SKM-1 treated with dmso at 0.1 percent for 144 hours (cell line): ENCODE measurements at regions not wholly inside any gene's neighbourhood (a gene's known extent, or its start where the extent isn't known, plus 50 kb on each side); places are given as distances from the start of the nearest gene placed in this dataset.
"Not testable (repeated sequence)": the region's sequence is repeated elsewhere in the genome, so short reads cannot be mapped to it uniquely, and the experiment has no call there.

Experiments
- DNase-seq: peaks from one replicate; lab custom pipeline; 2025; ENCODE audit not compliant: unreplicated experiment; lab: John Stamatoyannopoulos, UW

DNA sequence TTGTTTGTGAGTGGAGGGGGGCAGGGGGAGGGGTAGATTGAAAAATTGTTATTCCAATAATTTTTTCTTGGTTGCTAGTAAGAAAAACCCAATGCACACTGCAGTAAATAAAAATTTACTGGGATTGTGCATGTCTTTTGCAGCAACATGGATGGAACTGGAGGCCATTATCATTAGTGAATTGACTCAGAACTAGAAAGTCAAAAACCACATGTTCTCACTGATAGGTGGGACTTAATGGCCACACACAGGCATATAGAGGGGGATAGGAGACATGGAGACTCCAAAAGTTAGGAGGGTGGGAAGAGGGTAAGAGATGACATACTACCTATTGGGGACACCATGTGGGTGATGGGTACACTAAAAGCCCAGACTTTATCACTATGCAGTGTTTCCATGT, 67.2 kb downstream of the BUB3 start:
- no peak for DNase-seq

- no peak for DNase-seq
Observed at GRCh38 chr10:123222832-123223231, 68.6 kb downstream of the BUB3 start.

GRCh38 chr10:123227706-123228105, 73.5 kb downstream of the BUB3 start:
- no peak for DNase-seq

- no peak for DNase-seq
Observed at GRCh38 chr10:123229927-123230630, 75.9 kb downstream of the BUB3 start.

DNA sequence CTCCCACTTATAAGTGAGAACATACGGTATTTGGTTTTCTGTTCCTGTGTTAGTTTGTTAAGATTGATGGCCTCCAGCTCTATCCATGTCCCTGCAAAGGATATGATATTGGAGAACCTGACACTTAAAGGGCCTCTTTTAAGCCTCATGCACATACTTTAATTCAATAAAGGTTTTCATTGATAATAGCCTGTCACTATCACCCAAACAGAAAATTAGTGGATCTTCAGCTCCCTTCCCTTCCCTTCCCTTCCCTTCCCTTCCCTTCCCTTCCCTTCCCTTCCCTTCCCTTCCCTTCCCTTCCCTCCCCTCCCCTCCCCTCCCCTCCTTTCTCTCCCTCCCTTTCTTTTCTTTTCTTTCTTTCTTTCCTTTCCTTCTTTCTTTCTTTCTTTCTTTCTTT, 78.7 kb downstream of the BUB3 start:
- DNase-seq: not testable (repeated sequence)

GRCh38 chr10:123235014-123235413, 80.8 kb downstream of the BUB3 start:
- not testable (repeated sequence) for DNase-seq

DNA sequence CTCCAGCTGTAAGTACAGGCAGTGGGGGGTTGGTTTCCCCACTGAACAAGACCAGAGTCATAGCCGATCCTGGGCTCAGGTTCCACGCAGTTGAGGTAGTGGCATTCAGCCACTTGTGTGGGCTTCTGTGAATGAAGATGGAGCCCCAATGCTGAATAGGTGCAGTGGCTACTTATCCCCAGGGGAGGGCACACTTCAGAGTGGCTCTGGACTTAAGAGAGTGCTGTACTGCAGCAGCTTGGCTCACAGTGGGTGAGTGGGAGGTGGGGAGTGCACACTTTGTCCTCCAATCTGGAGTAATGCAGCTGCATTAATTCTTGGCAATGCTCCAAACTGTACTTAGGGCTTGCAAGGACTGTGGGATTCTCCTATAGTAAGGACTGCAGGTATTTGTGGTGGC, 81.9 kb downstream of the BUB3 start:
- no peak for DNase-seq

- DNase-seq: no peak
Observed at GRCh38 chr10:123240250-123240649, 86.0 kb downstream of the BUB3 start.

DNA sequence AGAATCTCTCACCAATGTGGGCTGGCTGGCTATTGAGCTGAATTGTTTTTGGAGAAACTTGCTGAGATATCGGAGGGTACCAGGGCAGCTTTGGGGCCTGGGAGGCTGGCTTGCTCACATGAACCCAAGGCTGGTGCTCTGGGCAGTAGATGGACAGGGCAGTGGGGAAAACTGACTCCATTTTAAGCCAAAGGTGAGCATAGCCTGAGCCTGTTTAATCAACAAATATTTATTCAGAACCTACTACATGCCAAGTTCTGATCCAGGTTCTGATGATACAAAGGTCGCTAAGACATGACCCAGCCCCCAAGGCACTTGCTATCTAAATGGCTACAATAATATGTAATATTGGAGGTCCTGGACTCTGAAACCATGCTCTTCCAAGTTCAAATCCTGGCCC, 86.6 kb downstream of the BUB3 start:
- DNase-seq: no peak

DNA sequence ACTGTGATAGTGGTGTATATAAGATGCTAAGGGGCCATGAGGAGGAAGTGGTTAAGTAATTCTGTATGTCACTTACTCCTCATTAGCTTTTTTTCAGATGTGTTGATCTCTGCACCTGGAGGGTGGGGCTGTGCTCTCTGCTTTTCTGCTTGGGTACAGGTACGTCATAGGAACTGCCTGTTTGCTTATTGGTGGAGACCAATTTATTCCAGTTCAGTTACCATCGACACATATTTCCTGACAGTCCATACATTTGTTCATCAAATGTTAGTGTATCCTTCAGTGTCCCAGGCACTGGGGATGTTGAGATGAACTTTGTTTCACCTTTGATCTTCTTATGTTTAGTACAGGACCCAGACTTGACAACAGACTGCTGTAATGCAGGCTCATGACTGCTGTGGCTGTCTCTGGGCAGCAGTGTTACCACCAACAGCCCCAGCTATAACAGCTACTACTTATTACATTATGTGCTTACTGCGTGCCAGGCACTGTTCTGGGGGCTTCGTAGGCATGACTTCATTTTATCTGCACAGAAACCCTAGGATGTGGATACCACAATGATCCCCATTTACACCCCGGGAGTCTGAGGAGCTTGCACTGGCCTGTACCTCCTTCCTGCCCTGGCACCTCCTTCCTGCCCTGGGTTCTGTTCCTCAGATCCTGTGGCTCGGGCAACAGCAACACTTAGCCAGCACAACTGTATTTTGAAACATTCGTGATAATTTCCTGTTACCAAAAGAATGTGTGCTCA, 87.4 kb downstream of the BUB3 start:
- no peak for DNase-seq

- no peak for DNase-seq
Observed at GRCh38 chr10:123244747-123245146, 90.5 kb downstream of the BUB3 start.

GRCh38 chr10:123245264-123245663, 91.1 kb downstream of the BUB3 start:
- no peak for DNase-seq

DNA sequence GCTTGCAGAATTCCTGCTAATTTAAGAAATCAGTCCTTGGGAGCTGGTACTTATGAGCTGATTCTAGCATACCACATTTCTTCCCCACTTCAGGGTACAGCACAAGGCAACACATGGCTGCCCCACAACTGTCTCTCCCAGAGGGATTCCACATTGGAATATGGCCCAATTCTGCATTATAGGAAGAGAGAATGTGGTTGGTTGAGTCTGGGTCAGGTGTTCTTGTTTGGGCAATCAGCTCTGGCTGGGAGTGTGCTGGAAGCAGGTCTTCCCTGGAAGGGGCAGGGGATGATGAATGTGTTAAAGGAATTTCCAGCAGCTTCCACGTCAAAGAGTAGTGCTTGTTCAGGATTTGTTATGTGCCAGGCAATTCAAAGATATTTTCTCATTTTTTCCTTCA, 95.7 kb downstream of the BUB3 start:
- no peak for DNase-seq

DNA sequence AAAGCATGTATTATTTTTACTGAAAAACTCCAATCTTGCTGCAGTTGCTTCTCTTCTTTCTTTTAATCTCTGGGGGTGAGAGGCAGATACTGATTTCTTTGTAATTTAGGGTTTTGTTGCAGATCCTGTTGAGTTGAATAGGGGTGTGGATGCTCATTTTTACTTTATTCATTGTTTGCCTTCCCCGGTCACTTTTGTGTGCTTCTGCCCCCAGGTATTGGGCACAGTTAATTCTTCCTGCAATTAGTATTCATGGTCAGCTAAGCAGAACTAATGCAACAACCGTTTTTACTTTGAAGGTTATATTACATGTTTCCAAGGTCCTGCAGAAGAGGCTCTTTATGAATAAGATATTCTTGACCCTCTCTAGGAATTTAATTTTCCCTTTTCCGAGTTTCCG, 96.4 kb downstream of the BUB3 start:
- no peak for DNase-seq

DNA sequence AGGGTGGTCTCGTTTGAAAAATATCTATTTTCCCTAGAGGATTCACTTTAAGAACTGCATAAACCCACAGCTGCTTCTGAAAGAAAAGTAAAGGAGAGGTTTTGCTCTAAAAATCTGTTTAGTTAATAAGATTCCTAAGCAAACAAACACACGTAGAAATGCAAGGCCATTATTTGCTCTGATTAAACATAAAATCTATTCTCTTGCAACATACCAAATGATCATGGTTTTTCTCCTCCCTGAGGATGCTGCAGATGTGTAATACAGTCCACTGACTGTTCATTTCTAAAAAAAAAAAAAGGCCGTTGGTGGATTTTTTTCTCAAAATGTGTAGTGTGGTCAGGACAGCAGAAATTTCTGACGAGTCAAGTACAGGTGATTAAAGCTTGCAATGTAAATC, 98.6 kb downstream of the BUB3 start:
- no peak for DNase-seq

DNA sequence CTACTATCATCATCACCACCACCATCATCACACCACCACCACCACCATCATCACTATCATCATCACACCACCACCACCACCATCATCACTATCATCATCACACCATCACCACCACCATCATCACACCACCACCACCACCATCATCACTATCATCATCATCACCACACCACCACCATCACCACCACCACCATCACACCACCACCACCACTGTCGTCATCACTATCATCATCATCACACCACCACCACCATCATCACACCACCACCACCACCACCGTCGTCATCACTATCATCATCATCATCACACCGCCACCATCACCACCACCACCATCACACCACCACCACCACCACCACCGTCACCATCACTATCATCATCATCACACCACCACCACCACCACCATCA, 100.1 kb downstream of the BUB3 start:
- DNase-seq: not testable (repeated sequence)

DNA sequence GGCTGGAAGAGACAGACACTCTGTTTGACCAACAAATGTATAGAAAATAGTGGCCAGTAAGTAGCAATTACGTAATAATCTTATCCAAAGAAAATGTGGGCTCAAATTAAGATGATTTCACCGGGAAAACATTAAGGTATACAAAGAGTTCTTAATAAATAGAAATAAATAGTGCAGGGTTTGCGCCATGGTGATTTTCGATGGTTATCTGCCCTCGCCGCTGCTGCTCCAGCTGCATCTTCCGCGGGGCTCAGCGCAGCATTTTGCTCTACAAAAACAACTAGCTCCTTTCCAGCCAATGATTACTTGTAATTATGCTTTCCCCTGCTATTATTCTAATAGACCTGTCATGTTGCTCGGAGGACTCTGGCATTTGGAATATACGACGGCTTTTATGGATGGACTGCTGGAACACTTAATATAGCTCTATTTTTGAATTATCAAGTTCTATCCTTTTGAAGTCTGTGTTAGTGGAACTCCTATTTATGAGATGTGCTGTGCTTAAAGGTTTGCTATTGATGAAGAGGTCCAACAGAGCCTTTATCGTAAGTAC, 103.8 kb downstream of the BUB3 start:
- no peak for DNase-seq

DNA sequence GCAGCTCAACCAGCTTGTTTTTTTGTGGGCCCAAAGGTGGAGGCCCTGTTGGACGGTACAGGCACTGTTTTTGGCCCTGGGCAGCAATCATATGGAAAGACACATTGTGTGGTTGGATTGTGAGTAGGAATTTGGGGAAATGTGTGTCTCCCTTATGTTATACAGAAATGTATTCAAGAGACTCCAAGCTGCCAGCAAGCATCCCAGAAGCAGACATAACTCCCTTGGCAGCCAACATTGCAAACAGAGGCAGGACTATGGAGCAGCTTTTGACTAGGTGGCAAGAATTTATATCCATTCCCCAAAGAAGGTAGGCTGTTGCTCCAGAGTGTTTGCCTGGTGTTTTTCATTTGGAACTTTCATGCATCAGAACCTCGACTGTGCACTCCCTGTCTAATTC, 104.9 kb downstream of the BUB3 start:
- no peak for DNase-seq

DNA sequence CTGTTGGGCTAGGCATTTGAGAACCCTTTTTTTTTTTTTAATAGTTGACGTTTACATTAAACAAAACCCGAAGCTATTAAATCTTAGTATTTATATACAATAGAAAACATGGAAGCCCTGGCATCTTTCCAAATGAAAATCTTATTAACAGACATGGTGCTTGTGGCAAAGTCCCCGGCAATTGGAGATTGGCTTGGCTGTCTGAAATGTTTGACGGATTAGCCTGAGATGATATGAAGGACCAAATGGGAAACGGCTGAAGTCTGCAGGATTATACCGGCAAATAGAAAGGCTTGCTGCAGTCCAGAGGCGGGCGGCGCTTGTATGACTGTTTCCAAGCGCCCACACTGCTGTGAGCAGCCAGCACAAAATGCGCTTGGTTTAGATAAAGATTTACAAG, 105.6 kb downstream of the BUB3 start:
- DNase-seq: no peak

DNA sequence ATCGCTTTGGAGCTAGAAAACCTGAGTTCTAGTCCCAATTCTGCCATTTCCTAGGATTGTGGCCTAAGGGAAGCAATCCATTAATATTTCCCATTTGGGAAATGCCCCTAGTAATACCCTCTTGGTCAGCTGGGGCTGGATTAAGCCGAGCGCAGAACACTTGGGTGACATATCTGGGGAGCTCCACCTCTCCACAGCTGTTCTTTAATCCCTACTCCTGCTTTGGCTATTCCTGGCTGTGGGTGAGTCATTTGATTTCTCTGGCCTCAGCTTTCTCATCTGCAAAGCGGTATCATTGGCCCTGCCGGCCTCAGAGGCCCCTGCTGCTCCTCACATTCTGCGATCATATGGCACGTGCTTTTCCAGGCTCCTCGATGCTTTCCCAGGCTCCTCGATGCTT, 108.3 kb downstream of the BUB3 start:
- no peak for DNase-seq

DNA sequence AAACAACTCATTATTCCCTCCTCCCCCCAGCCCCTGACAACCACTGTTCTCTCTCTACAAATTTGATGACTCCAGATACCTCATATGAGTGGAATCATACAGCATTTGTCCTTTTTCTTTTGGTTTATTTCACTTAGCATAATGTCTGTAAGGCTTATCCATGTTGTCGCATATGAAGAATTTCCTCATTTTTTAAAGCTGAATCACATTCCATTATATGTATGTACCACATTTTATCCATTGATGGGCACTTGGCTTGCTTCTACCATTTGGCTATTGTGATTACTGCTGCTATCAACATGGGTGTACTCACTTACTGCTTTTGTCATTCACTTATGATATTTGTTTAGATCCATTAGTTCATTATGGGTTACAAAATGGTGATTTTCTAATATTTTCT, 112.8 kb downstream of the BUB3 start:
- no peak for DNase-seq

GRCh38 chr10:123269017-123269552, 114.9 kb downstream of the BUB3 start:
- DNase-seq: no peak
